ENCODE measurements at regions not wholly inside any gene's neighbourhood (a gene's known extent, or its start where the extent isn't known, plus 50 kb on each side); places are given as distances from the start of the nearest gene placed in this dataset.

DNA sequence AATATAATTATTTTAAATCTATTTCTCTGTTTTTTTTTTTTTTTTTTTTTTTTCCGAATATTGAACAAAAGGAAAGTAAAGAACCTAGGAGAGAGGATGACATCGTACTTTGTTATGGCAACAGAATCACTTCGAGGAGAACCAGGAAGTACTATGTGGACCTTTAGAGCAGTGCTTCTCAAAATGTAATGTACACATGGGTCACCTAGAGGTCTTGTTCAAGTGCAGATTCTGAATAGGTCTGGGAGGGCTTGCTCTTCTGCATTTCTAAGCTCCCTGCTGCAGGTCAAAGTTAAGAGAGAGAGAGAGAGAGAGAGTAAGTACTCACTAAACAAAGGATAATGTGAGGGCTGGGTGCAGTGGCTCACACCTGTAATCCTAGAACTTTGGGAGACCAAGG, 419.5 kb upstream of the TENM4 start:
- TF ChIP-seq ZNF70 (CRISPR knock-in tag; IDR thresholded peaks at IDR 0.05) (no peak), OSR1 (CRISPR knock-in tag; IDR thresholded peaks at IDR 0.05) (no peak), GLIS3 (CRISPR knock-in tag; IDR thresholded peaks at IDR 0.05) (no peak), ZNF8 (CRISPR knock-in tag; IDR thresholded peaks at IDR 0.05) (no peak), CSDC2 (CRISPR knock-in tag; IDR thresholded peaks at IDR 0.05) (no peak), TOX (CRISPR knock-in tag; IDR thresholded peaks at IDR 0.05; ENCODE audit: borderline replicate concordance) (no peak), ARNTL (CRISPR knock-in tag; IDR thresholded peaks at IDR 0.05; ENCODE audit: borderline replicate concordance, low read depth) (no peak), ZC3H10 (CRISPR knock-in tag; IDR thresholded peaks at IDR 0.05) (no peak), ZFP30 (CRISPR knock-in tag; IDR thresholded peaks at IDR 0.05) (no peak), SNAI2 (CRISPR knock-in tag; IDR thresholded peaks at IDR 0.05) (no peak), RARB (CRISPR knock-in tag; IDR thresholded peaks at IDR 0.05) (no peak)
- TF ChIP-seq, protein P1, sequence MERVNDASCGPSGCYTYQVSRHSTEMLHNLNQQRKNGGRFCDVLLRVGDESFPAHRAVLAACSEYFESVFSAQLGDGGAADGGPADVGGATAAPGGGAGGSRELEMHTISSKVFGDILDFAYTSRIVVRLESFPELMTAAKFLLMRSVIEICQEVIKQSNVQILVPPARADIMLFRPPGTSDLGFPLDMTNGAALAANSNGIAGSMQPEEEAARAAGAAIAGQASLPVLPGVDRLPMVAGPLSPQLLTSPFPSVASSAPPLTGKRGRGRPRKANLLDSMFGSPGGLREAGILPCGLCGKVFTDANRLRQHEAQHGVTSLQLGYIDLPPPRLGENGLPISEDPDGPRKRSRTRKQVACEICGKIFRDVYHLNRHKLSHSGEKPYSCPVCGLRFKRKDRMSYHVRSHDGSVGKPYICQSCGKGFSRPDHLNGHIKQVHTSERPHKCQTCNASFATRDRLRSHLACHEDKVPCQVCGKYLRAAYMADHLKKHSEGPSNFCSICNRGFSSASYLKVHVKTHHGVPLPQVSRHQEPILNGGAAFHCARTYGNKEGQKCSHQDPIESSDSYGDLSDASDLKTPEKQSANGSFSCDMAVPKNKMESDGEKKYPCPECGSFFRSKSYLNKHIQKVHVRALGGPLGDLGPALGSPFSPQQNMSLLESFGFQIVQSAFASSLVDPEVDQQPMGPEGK (CRISPR knock-in tag; IDR thresholded peaks at IDR 0.05; ENCODE audit: borderline replicate concordance), result no peak
- TF ChIP-seq, protein P2, sequence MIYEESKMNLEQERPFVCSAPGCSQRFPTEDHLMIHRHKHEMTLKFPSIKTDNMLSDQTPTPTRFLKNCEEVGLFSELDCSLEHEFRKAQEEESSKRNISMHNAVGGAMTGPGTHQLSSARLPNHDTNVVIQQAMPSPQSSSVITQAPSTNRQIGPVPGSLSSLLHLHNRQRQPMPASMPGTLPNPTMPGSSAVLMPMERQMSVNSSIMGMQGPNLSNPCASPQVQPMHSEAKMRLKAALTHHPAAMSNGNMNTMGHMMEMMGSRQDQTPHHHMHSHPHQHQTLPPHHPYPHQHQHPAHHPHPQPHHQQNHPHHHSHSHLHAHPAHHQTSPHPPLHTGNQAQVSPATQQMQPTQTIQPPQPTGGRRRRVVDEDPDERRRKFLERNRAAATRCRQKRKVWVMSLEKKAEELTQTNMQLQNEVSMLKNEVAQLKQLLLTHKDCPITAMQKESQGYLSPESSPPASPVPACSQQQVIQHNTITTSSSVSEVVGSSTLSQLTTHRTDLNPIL (CRISPR knock-in tag; IDR thresholded peaks at IDR 0.05; ENCODE audit: low read depth), result no peak

Measured in SK-N-SH treated with all-trans-retinoic acid at 6 μM for 48 hours (cell line).